ENCODE measurements at regions not wholly inside any gene's neighbourhood (a gene's known extent, or its start where the extent isn't known, plus 50 kb on each side); places are given as distances from the start of the nearest gene placed in this dataset.

DNA sequence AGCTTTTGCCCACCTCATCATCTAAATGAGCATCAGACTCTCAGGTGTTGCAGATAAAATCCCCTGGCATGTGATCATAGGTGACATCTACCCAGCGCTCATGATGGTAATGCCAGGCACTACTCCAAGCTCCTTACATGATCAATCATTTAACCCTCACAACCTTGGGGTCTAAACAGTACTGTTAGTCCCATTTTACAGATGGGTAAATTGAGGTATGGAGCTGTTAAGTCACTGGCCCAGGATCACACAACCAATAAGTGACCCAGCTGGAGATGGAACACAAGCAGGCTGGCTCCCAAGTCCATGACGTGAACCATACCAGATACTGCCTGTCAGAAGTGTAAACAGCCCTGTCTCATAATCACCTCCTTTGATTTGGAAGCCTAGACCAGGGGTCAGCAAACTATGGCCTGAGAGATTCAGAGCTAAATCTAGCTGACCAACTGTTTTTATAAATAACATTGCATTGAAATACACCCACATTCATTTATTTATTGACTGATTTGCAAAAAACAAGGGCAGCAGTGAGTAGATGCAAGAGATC lies 79.2 kb downstream of the UNC5CL start:
- Histone ChIP-seq H3K9me3 (no peaks in the 10 kb centered on the region), H3K4me1 (peaks cover 0 to 12% (median 0%) of the 10 kb centered on the region in 3 donors), H3K27me3 (no peaks in the 10 kb centered on the region), H3K36me3 (no peaks in the 10 kb centered on the region), H3K4me3 (no peak overlapping the region), H3K27ac (no peak overlapping the region)
- WGBS, 2 donors, result 68 to 69% methylated on average over 2 of the region's 2 CpGs
- intact Hi-C loops (cut with DNase I), result no loop called here
- FAIRE-seq, result no peak
- TF ChIP-seq, protein P1, sequence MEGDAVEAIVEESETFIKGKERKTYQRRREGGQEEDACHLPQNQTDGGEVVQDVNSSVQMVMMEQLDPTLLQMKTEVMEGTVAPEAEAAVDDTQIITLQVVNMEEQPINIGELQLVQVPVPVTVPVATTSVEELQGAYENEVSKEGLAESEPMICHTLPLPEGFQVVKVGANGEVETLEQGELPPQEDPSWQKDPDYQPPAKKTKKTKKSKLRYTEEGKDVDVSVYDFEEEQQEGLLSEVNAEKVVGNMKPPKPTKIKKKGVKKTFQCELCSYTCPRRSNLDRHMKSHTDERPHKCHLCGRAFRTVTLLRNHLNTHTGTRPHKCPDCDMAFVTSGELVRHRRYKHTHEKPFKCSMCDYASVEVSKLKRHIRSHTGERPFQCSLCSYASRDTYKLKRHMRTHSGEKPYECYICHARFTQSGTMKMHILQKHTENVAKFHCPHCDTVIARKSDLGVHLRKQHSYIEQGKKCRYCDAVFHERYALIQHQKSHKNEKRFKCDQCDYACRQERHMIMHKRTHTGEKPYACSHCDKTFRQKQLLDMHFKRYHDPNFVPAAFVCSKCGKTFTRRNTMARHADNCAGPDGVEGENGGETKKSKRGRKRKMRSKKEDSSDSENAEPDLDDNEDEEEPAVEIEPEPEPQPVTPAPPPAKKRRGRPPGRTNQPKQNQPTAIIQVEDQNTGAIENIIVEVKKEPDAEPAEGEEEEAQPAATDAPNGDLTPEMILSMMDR (IDR thresholded peaks at IDR 0.05), result no peak
- ATAC-seq, result no peak
- DNase-seq, result no peak

DNA sequence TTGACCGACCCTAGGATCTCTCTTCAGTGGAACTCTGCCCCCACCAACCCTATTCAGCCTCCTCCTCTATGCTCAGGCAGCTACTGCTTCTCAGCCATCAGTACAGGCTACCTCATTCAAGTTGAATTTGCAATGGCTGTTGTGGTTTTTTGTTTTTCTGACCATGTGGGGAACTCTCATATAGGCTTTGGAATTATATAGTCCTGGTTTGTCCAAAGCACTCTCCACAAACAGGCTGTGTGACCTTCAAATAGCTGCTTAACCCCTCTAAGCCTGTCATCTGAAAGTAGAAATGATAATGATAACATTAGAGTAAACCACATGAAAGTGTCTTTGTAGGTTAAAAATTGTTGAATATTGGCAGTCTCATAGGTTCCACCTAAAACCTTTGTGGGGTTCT lies 80.3 kb downstream of the UNC5CL start:
- H3K27me3 ChIP-seq, result no peaks in the 10 kb centered on the region
- peaks cover 0 to 12% (median 0%) of the 10 kb centered on the region in 3 donors for H3K4me1 ChIP-seq
- H3K36me3 ChIP-seq, result no peaks in the 10 kb centered on the region
- TF ChIP-seq, protein P1 (IDR thresholded peaks at IDR 0.05), result no peak
- intact Hi-C loops (cut with DNase I), result no loop called here
- ATAC-seq (no peak), DNase-seq (no peak), FAIRE-seq (no peak)
- H3K4me3 ChIP-seq, result no peak overlapping the region
- H3K27ac ChIP-seq, result no peak overlapping the region
- H3K9me3 ChIP-seq, result no peaks in the 10 kb centered on the region
- WGBS, 2 donors, result 100% methylated on average over 1 of the region's 1 CpG

DNA sequence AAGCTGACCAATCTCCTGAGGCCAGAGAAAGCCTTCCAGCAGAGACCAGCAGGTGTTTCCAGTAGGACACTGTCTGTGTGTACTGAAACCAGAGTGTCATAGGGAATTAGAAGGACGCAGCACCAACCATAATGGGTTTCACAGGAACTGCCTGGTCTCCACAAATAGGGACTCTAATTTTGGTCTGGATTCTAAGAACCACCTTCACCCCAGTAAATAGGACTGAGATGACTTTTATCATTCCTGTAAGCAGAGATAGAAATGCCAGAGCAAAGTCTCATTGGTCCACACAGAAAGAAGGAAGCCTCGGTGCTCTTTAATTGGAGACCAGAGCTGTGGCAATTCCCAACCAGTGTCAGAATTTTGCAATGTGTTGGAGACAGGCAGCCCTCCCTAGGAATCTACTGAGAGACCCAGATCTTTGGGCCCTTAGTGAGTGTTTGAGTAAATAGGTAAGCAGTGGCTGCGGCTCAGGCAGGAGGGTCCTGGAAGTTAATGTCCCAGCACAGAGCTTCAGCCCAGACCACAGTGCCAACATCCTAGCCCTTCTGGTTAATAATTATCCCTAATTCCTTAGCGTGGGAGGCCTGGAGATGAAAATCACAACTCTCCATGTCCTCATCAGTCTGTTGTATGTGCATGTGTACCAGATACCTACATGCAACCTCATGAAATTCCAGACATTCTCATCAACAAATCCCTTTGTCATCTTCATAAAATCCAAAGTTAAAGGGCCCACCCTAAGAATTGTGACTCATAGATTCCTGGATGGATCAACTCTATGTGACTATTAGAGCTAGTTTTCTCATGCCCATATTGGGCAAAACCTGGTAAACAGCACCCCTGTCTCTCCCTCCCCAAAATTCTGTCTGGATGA lies 81.2 kb downstream of the UNC5CL start:
- H3K9me3 ChIP-seq, result no peaks in the 10 kb centered on the region
- H3K27ac ChIP-seq, result peak overlapping the region in 1 of 4 donors; percentile 53
- ATAC-seq (peak; percentile 36 to 79 (median 72)), FAIRE-seq (no peak), DNase-seq (no peak)
- TF ChIP-seq, protein P1 (IDR thresholded peaks at IDR 0.05), result no peak
- H3K27me3 ChIP-seq, result no peaks in the 10 kb centered on the region
- WGBS, 2 donors, result 49 to 61% methylated on average over 4 of the region's 4 CpGs
- intact Hi-C loops (cut with DNase I), result no loop called here
- H3K4me3 ChIP-seq, result no peak overlapping the region
- H3K36me3 ChIP-seq, result no peaks in the 10 kb centered on the region
- H3K4me1 ChIP-seq, result peaks cover 0 to 12% (median 0%) of the 10 kb centered on the region in 3 donors

DNA sequence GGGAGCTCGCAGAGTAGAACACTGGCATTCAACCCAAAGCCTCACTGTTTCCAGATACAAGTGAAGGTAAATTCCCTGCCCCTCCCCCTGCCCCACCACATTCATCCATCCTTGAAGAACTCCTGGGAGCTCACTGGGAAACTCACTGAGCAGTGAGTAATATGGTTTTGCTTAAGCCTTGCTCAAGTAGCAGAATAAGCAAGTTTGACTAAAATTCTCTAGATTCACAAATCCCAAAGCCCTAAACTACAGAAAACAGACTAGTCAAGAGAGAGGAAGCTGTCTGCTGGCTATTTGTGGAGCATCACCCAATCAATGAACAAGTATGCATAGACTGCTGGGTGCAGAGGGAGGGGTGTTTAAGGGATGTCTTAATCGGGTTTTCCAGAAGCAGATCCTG lies 82.1 kb downstream of the UNC5CL start:
- Histone ChIP-seq H3K4me3 (no peak overlapping the region), H3K36me3 (no peaks in the 10 kb centered on the region), H3K27me3 (no peaks in the 10 kb centered on the region), H3K27ac (no peak overlapping the region), H3K9me3 (no peaks in the 10 kb centered on the region), H3K4me1 (peaks cover 0 to 12% (median 0%) of the 10 kb centered on the region in 3 donors)
- 80 to 83% methylated on average over 2 of the region's 2 CpGs for WGBS, 2 donors
- TF ChIP-seq, protein P1 (IDR thresholded peaks at IDR 0.05), result no peak
- ATAC-seq (no peak), FAIRE-seq (no peak), DNase-seq (no peak)
- intact Hi-C loops (cut with DNase I), result no loop called here

DNA sequence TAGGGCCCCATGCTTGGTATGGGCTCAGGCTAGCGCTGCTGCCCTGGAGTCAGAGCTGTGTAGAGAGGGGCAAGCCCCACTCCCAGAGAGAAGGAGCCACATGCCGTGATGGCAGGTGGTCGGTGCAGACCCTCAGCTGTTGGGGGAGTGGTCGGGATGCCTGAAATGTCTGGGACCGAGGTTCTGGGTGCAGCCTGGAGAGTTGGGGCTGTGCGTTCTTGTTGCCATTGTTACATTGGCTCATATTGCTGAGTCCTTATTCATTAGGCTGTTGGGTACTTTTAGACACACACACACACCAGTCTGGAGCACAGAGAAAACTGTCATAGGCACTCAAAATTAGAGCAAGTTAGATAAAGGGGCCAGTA lies 83.9 kb downstream of the UNC5CL start:
- H3K27ac ChIP-seq, result no peak overlapping the region
- DNase-seq (no peak), ATAC-seq (no peak), FAIRE-seq (no peak)
- intact Hi-C loops (cut with DNase I), result no loop called here
- no peak overlapping the region for H3K4me3 ChIP-seq
- TF ChIP-seq, protein P1 (IDR thresholded peaks at IDR 0.05), result no peak
- H3K9me3 ChIP-seq, result no peaks in the 10 kb centered on the region
- H3K4me1 ChIP-seq, result peaks cover 0 to 12% (median 0%) of the 10 kb centered on the region in 3 donors
- WGBS, 2 donors, result 94 to 95% methylated on average over 6 of the region's 6 CpGs
- no peaks in the 10 kb centered on the region for H3K27me3 ChIP-seq
- no peaks in the 10 kb centered on the region for H3K36me3 ChIP-seq

Measured in pancreas (tissue), 10 donors.